ENCODE measurements at regions not wholly inside any gene's neighbourhood (a gene's known extent, or its start where the extent isn't known, plus 50 kb on each side); places are given as distances from the start of the nearest gene placed in this dataset.

DNA sequence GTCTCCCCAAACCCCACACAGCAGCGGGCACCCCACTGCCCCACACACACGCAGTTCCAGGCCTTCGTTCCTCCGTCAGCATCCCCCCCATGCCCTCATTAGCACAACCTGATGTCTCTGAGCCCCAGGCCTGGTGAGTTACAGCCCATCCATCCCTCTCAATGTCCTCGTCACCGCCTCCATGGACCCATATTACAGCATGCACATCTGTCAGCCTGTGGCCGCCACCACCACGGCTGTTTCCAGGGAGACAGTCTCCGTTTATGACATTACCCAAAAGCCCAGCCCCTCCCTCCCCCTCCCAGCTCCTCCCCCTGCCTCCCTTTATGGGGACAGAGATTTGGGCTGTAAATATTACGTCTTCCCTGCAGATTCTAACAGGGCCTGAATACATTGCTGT, 143.1 kb upstream of the LINGO1 start:
- Histone ChIP-seq H3K27me3 (ENCODE audit: insufficient read depth, low read depth, low read length) (no peaks in the 10 kb centered on the region), H3K4me2 (ENCODE audit: low read length) (no peak overlapping the region), H3K9me3 (ENCODE audit: low read length) (peaks cover 6% of the 10 kb centered on the region), H3K79me2 (replicated peaks; ENCODE audit: insufficient read depth, low read length) (no peaks in the 10 kb centered on the region), H4K20me1 (ENCODE audit: insufficient read depth) (no peaks in the 10 kb centered on the region), H3K27ac (ENCODE audit: low read length) (no peak overlapping the region), H3K9me2 (ENCODE audit: insufficient read depth, low read length) (no peaks in the 10 kb centered on the region), H3K36me3 (ENCODE audit: insufficient read depth, low read length) (peaks cover 5% of the 10 kb centered on the region), H2AFZ (ENCODE audit: low read depth, low read length) (no peak overlapping the region), H3K9ac (ENCODE audit: low read length) (no peak overlapping the region), H3K4me3 (ENCODE audit: low read length) (no peak overlapping the region), H3F3A (ENCODE audit: insufficient read depth, low read length, poor library complexity, severe bottlenecking) (no peaks in the 10 kb centered on the region)
- no peak for TF ChIP-seq POLR2AphosphoS5 (IDR thresholded peaks at IDR 0.05)
- TF ChIP-seq MXI1 (conservative IDR thresholded peaks at IDR 0.05; ENCODE audit: poor library complexity, severe bottlenecking): no peak
- TF ChIP-seq SMC3 (conservative IDR thresholded peaks at IDR 0.05; ENCODE audit: poor library complexity): no peak
- TF ChIP-seq EZH2 (IDR thresholded peaks at IDR 0.05; ENCODE audit: borderline replicate concordance, insufficient read depth, low read length, poor library complexity, severe bottlenecking): no peak
- TF ChIP-seq, protein P1, sequence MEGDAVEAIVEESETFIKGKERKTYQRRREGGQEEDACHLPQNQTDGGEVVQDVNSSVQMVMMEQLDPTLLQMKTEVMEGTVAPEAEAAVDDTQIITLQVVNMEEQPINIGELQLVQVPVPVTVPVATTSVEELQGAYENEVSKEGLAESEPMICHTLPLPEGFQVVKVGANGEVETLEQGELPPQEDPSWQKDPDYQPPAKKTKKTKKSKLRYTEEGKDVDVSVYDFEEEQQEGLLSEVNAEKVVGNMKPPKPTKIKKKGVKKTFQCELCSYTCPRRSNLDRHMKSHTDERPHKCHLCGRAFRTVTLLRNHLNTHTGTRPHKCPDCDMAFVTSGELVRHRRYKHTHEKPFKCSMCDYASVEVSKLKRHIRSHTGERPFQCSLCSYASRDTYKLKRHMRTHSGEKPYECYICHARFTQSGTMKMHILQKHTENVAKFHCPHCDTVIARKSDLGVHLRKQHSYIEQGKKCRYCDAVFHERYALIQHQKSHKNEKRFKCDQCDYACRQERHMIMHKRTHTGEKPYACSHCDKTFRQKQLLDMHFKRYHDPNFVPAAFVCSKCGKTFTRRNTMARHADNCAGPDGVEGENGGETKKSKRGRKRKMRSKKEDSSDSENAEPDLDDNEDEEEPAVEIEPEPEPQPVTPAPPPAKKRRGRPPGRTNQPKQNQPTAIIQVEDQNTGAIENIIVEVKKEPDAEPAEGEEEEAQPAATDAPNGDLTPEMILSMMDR (IDR thresholded peaks at IDR 0.05; ENCODE audit: poor library complexity, severe bottlenecking): no peak
- TF ChIP-seq EP300 (conservative IDR thresholded peaks at IDR 0.05; ENCODE audit: poor library complexity, severe bottlenecking): no peak
- no peak for TF ChIP-seq TAF1 (IDR thresholded peaks at IDR 0.05; ENCODE audit: low read depth)
- no peak for TF ChIP-seq REST (IDR thresholded peaks at IDR 0.05; ENCODE audit: borderline replicate concordance)
- TF ChIP-seq RAD21 (conservative IDR thresholded peaks at IDR 0.05): no peak

DNA sequence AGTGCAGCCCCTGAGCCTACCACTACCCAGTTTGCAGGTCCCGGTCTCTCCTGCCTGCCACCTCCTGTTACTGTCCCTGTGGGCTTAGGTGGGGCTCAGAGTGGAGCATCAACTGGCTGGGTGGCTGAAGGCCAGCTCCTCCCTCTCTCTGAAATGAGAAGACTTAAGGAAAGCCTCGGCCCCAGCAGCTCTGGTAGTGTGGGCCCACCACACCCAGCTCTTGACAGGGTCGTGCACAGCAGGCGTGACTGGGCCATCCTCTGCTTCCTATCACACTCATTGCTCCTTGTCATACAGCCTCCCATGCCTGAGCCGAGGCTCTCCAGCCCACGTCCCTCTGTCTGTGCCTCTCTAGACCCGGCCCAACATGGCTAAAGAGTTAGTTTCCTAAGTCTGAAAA, 142.7 kb upstream of the LINGO1 start:
- H3K9me2 ChIP-seq (ENCODE audit: insufficient read depth, low read length): no peaks in the 10 kb centered on the region
- H3K27ac ChIP-seq (ENCODE audit: low read length): no peak overlapping the region
- H3K9ac ChIP-seq (ENCODE audit: low read length): no peak overlapping the region
- H4K20me1 ChIP-seq (ENCODE audit: insufficient read depth): no peaks in the 10 kb centered on the region
- H3K4me2 ChIP-seq (ENCODE audit: low read length): no peak overlapping the region
- H3F3A ChIP-seq (ENCODE audit: insufficient read depth, low read length, poor library complexity, severe bottlenecking): no peaks in the 10 kb centered on the region
- peaks cover 3% of the 10 kb centered on the region for H3K36me3 ChIP-seq (ENCODE audit: insufficient read depth, low read length)
- no peak for TF ChIP-seq REST (IDR thresholded peaks at IDR 0.05; ENCODE audit: borderline replicate concordance)
- TF ChIP-seq MXI1 (conservative IDR thresholded peaks at IDR 0.05; ENCODE audit: poor library complexity, severe bottlenecking): no peak
- TF ChIP-seq RAD21 (conservative IDR thresholded peaks at IDR 0.05): no peak
- no peak for TF ChIP-seq SMC3 (conservative IDR thresholded peaks at IDR 0.05; ENCODE audit: poor library complexity)
- TF ChIP-seq POLR2AphosphoS5 (IDR thresholded peaks at IDR 0.05): no peak
- no peak for TF ChIP-seq EP300 (conservative IDR thresholded peaks at IDR 0.05; ENCODE audit: poor library complexity, severe bottlenecking)
- TF ChIP-seq EZH2 (IDR thresholded peaks at IDR 0.05; ENCODE audit: borderline replicate concordance, insufficient read depth, low read length, poor library complexity, severe bottlenecking): no peak
- no peak for TF ChIP-seq TAF1 (IDR thresholded peaks at IDR 0.05; ENCODE audit: low read depth)
- TF ChIP-seq, protein P1 (IDR thresholded peaks at IDR 0.05; ENCODE audit: poor library complexity, severe bottlenecking): no peak
- peaks cover 6% of the 10 kb centered on the region for H3K9me3 ChIP-seq (ENCODE audit: low read length)
- H3K27me3 ChIP-seq (ENCODE audit: insufficient read depth, low read depth, low read length): no peaks in the 10 kb centered on the region
- no peak overlapping the region for H2AFZ ChIP-seq (ENCODE audit: low read depth, low read length)
- no peak overlapping the region for H3K4me3 ChIP-seq (ENCODE audit: low read length)
- H3K79me2 ChIP-seq (replicated peaks; ENCODE audit: insufficient read depth, low read length): no peaks in the 10 kb centered on the region

Data from neural cell (in vitro differentiated cells).